H1 (cell line): ENCODE measurements at regions not wholly inside any gene's neighbourhood (a gene's known extent, or its start where the extent isn't known, plus 50 kb on each side); places are given as distances from the start of the nearest gene placed in this dataset.

Experiments
- CTCF ChIA-PET: fragments of 300-600 bp; sonication (Branson Sonifier 250); formaldehyde crosslinking; loops from one replicate; lab custom pipeline; 2021; ENCODE audit not compliant: partially characterized antibody; lab: Charles Lee
- POLR2A ChIA-PET: fragments of 300-600 bp; sonication (Branson Sonifier 250); formaldehyde crosslinking; loops from one replicate; lab custom pipeline; 2021; ENCODE audit warnings: inconsistent platforms; ENCODE audit not compliant: partially characterized antibody; lab: Charles Lee
- DNase-seq, 2 experiments: peaks; one replicate each; pipeline versions ENCODE4 v3.0.0 to v3.0.0-alpha.2; 2010 to 2022; ENCODE audit warnings: low spot score in 2 of 2, low read depth in 1 of 2, mixed read lengths in 1 of 2
- FAIRE-seq: peaks from 2 replicates; lab custom pipeline; 2011; peaks lifted over from hg19 to GRCh38; lab: Jason Lieb, UNC
- H2AFZ ChIP-seq: 2 replicates; pipeline ENCODE4 v1.8.1; 2012; ENCODE audit warnings: low read length, inconsistent platforms
- H2AK5ac ChIP-seq: 2 replicates; pipeline ENCODE4 v1.6.1; 2013; ENCODE audit warnings: low read depth, low read length
- H2BK120ac ChIP-seq: replicated peaks from 2 replicates; pipeline ENCODE3; 2013; ENCODE audit warnings: low read depth, low read length, inconsistent platforms
- H2BK12ac ChIP-seq: 2 replicates; pipeline ENCODE4 v1.6.1; 2013; ENCODE audit warnings: low read depth, low read length
- H2BK15ac ChIP-seq: 2 replicates; pipeline ENCODE4 v1.6.1; 2013; ENCODE audit warnings: low read length
- H2BK20ac ChIP-seq: 2 replicates; pipeline ENCODE4 v1.6.1; 2013; ENCODE audit warnings: low read length
- H2BK5ac ChIP-seq: 2 replicates; pipeline ENCODE4 v1.6.1; 2013; ENCODE audit warnings: low read depth, low read length
- H3K14ac ChIP-seq: 2 replicates; pipeline ENCODE4 v1.6.1; 2013; ENCODE audit warnings: inconsistent platforms; ENCODE audit not compliant: insufficient read length
- H3K18ac ChIP-seq: 2 replicates; pipeline ENCODE4 v1.6.1; 2013; ENCODE audit warnings: low read length; ENCODE audit errors: extremely low read depth
- H3K23ac ChIP-seq: 2 replicates; pipeline ENCODE4 v1.6.1; 2013; ENCODE audit warnings: inconsistent platforms; ENCODE audit not compliant: insufficient read length
- H3K23me2 ChIP-seq: 2 replicates; pipeline ENCODE4 v1.6.1; 2013; ENCODE audit warnings: low read depth, low read length
- H3K27ac ChIP-seq: 2 replicates; pipeline ENCODE4 v1.6.1; 2011; ENCODE audit warnings: low read depth, low read length, inconsistent platforms
- H3K27me3 ChIP-seq, 4 experiments: replicated peaks in 1 of 4; 1 replicate in 1 of 4; 2 replicates in 3 of 4; pipeline versions ENCODE4 v1.6.1 to v1.8.1; 2011 to 2013; ENCODE audit warnings: low read length in 3 of 4, mild to moderate bottlenecking in 3 of 4, inconsistent platforms in 2 of 4, mixed read lengths in 2 of 4, moderate library complexity in 1 of 4; ENCODE audit not compliant: control insufficient read depth in 3 of 4, insufficient read depth in 3 of 4; ENCODE audit errors: extremely low read depth in 1 of 4
- H3K36me3 ChIP-seq, 4 experiments: 2 replicates each; pipeline versions ENCODE4 v1.6.1 to v1.8.1; 2011 to 2013; ENCODE audit warnings: mild to moderate bottlenecking in 4 of 4, low read length in 3 of 4, moderate library complexity in 2 of 4, control low read depth in 1 of 4, inconsistent platforms in 1 of 4; ENCODE audit not compliant: insufficient read depth in 4 of 4, control insufficient read depth in 2 of 4
- H3K4ac ChIP-seq: replicated peaks from 2 replicates; pipeline ENCODE3; 2013; ENCODE audit warnings: low read length, low read depth, mixed read lengths, inconsistent platforms; ENCODE audit not compliant: insufficient read length
- H3K4me1 ChIP-seq, 4 experiments: replicated peaks in 1 of 4; 1 replicate in 1 of 4; 2 replicates in 3 of 4; pipeline versions ENCODE4 v1.6.1 to v1.8.1; 2011 to 2013; ENCODE audit warnings: low read length in 3 of 4, inconsistent platforms in 2 of 4, mixed read lengths in 1 of 4; ENCODE audit not compliant: insufficient read depth in 4 of 4, control insufficient read depth in 3 of 4
- H3K4me2 ChIP-seq, 2 experiments: 2 replicates each; pipeline versions ENCODE4 v1.6.1 to v1.8.1; 2011 to 2013; ENCODE audit warnings: low read depth in 2 of 2, low read length in 2 of 2, control low read depth in 1 of 2, inconsistent platforms in 1 of 2, mild to moderate bottlenecking in 1 of 2; ENCODE audit not compliant: insufficient read depth in 1 of 2
- H3K4me3 ChIP-seq, 4 experiments: fragments of 200-600, 300-600 bp in 1 of 4; sonication (generic), shearing (Covaris generic), sonication (Bioruptor Twin) in 1 of 4; 2 replicates each; pipeline versions ENCODE4 v1.5.1 to v1.8.1; 2011 to 2016; ENCODE audit warnings: low read length in 4 of 4, low read depth in 3 of 4, control low read depth in 2 of 4, inconsistent platforms in 2 of 4, mild to moderate bottlenecking in 2 of 4, mixed read lengths in 1 of 4, moderate library complexity in 1 of 4; ENCODE audit not compliant: insufficient read depth in 2 of 4; ENCODE audit errors: extremely low read depth in 1 of 4
- H3K56ac ChIP-seq: replicated peaks from 2 replicates; pipeline ENCODE3; 2013; ENCODE audit warnings: low read depth, mild to moderate bottlenecking, mixed read lengths, low read length, inconsistent platforms; ENCODE audit not compliant: insufficient read length
- H3K79me1 ChIP-seq: 2 replicates; pipeline ENCODE4 v1.6.1; 2013; ENCODE audit warnings: low read depth, low read length, control low read depth
- H3K79me2 ChIP-seq, 2 experiments: 2 replicates each; pipeline versions ENCODE4 v1.6.1 to v1.8.1; 2012 to 2013; ENCODE audit warnings: low read length in 2 of 2, mild to moderate bottlenecking in 2 of 2, inconsistent platforms in 1 of 2; ENCODE audit not compliant: insufficient read depth in 2 of 2, control insufficient read depth in 1 of 2
- H3K9ac ChIP-seq, 4 experiments: replicated peaks in 1 of 4; 1 replicate in 1 of 4; 2 replicates in 3 of 4; pipeline versions ENCODE4 v1.6.1 to v1.8.1; 2011 to 2013; ENCODE audit warnings: low read depth in 3 of 4, low read length in 3 of 4, control low read depth in 2 of 4, mild to moderate bottlenecking in 2 of 4, moderate library complexity in 2 of 4, inconsistent platforms in 1 of 4; ENCODE audit errors: extremely low read depth in 1 of 4
- H3K9me3 ChIP-seq, 2 experiments: 2 replicates each; pipeline versions ENCODE4 v1.6.1 to v1.8.1; 2012 to 2013; ENCODE audit warnings: mild to moderate bottlenecking in 2 of 2, moderate library complexity in 2 of 2, control low read depth in 1 of 2, inconsistent platforms in 1 of 2, low read depth in 1 of 2, low read length in 1 of 2, mixed read lengths in 1 of 2; ENCODE audit not compliant: insufficient read depth in 2 of 2
- H4K20me1 ChIP-seq, 2 experiments: replicated peaks in 1 of 2; 2 replicates each; pipeline versions ENCODE3 to v1.8.1; 2011 to 2013; ENCODE audit warnings: inconsistent platforms in 2 of 2, low read length in 2 of 2, mild to moderate bottlenecking in 1 of 2; ENCODE audit not compliant: insufficient read depth in 2 of 2, control insufficient read depth in 1 of 2
- H4K5ac ChIP-seq: 2 replicates; pipeline ENCODE4 v1.6.1; 2013; ENCODE audit warnings: low read length, low read depth, mixed read lengths, inconsistent platforms; ENCODE audit not compliant: insufficient read length
- H4K8ac ChIP-seq: 2 replicates; pipeline ENCODE4 v1.8.0; 2013; ENCODE audit warnings: mild to moderate bottlenecking, moderate library complexity, low read length, inconsistent platforms; ENCODE audit not compliant: insufficient read depth; ENCODE audit errors: extremely low read depth
- H4K91ac ChIP-seq: replicated peaks from 2 replicates; pipeline ENCODE3; 2013; ENCODE audit warnings: low read length, mixed read lengths, inconsistent platforms; ENCODE audit not compliant: insufficient read length
- BCL11A ChIP-seq, 2 experiments: IDR thresholded peaks; one replicate each; pipeline ENCODE4 v1.6.1; 2011; ENCODE audit warnings: low read depth in 2 of 2, low read length in 2 of 2, mild to moderate bottlenecking in 2 of 2
- CTBP2 ChIP-seq: IDR thresholded peaks from 2 replicates; pipeline ENCODE4 v1.7.0; 2011; ENCODE audit warnings: borderline replicate concordance, mild to moderate bottlenecking, moderate library complexity, mixed read lengths, low read length; ENCODE audit not compliant: insufficient read depth, insufficient read length
- HDAC6 ChIP-seq: IDR thresholded peaks from one replicate; pipeline ENCODE4 v1.7.1; 2012; ENCODE audit warnings: low read depth, mild to moderate bottlenecking, inconsistent platforms, low read length, moderate library complexity
- PHF8 ChIP-seq: fragments of 200-600 bp; sonication (generic); conservative IDR thresholded peaks from 2 replicates; pipeline ENCODE4 v1.7.1; 2012; ENCODE audit warnings: low read depth, mild to moderate bottlenecking, inconsistent platforms, low read length, moderate library complexity
- SIX5 ChIP-seq: IDR thresholded peaks from 2 replicates; pipeline ENCODE4 v1.6.1; 2011; ENCODE audit warnings: mild to moderate bottlenecking, low read depth, low read length
- TAF1 ChIP-seq: IDR thresholded peaks from 2 replicates; pipeline ENCODE4 v1.6.1; 2011; ENCODE audit warnings: mild to moderate bottlenecking, low read depth, low read length
- WGBS, 2 experiments: shearing (Covaris generic) in 1 of 2; methylation state at CpG; one replicate each; pipeline versions ENCODE4 v1.1.6 to v1.1.7; 2013 to 2015; ENCODE audit warnings: low lambda C conversion rate in 2 of 2, mixed read lengths in 2 of 2, inconsistent platforms in 1 of 2, low coverage in 1 of 2, missing lambda C conversion rate in 1 of 2; ENCODE audit not compliant: insufficient replicate concordance in 2 of 2, insufficient coverage in 1 of 2, insufficient read length in 1 of 2; ENCODE audit errors: extremely low coverage in 1 of 2, missing lambda C conversion rate in 1 of 2; 5-methylcytosine and 5-hydroxymethylcytosine counted together

GRCh38 chr9:115437418-115437817 is 319.5 kb upstream of the TNC start:
- H2BK15ac ChIP-seq = no peak overlapping the region
- no peak overlapping the region for H2BK12ac ChIP-seq
- no peaks in the 10 kb centered on the region for H4K20me1 ChIP-seq
- H3K4me1 ChIP-seq = no peaks in the 10 kb centered on the region
- no peaks in the 10 kb centered on the region for H3K79me2 ChIP-seq
- H2BK120ac ChIP-seq = no peak overlapping the region
- H3K18ac ChIP-seq = no peak overlapping the region
- no peak overlapping the region for H2AK5ac ChIP-seq
- no peak overlapping the region for H3K56ac ChIP-seq
- H3K23me2 ChIP-seq = no peaks in the 10 kb centered on the region; the same call in 1 of the 2 replicates
- POLR2A ChIA-PET = interaction anchor here (2.2 kb wide), 1 partner anchor 35 kb away, joined by 5 read pairs; no protein-coding TSS in a partner anchor
- DNase-seq (no peak), FAIRE-seq (no peak)
- no peaks in the 10 kb centered on the region for H3K79me1 ChIP-seq
- H3K27ac ChIP-seq = no peak overlapping the region
- no peak overlapping the region for H2BK20ac ChIP-seq
- H3K9ac ChIP-seq = no peak overlapping the region
- H4K8ac ChIP-seq = no peak overlapping the region
- WGBS, 2 experiments = 98% methylated on average over 2 of the region's 2 CpGs; no CpG with 5 or more reads in 1 of the 2 experiments
- H4K91ac ChIP-seq = no peak overlapping the region
- H3K4me2 ChIP-seq = no peak overlapping the region
- H3K4me3 ChIP-seq = no peak overlapping the region
- no peak overlapping the region for H3K4ac ChIP-seq
- no peak overlapping the region for H2AFZ ChIP-seq
- CTCF ChIA-PET = no interaction called here
- H2BK5ac ChIP-seq = no peak overlapping the region
- H3K23ac ChIP-seq = no peak overlapping the region
- no peak overlapping the region for H3K14ac ChIP-seq
- no peaks in the 10 kb centered on the region for H3K36me3 ChIP-seq
- H4K5ac ChIP-seq = no peak overlapping the region
- H3K9me3 ChIP-seq = no peaks in the 10 kb centered on the region
- TF ChIP-seq BCL11A (IDR thresholded peaks at IDR 0.05; ENCODE audit: low read depth in 2 of 2, low read length in 2 of 2) (no peak), TAF1 (no peak), SIX5 (no peak), PHF8 (no peak), CTBP2 (no peak), HDAC6 (no peak)
- no peaks in the 10 kb centered on the region for H3K27me3 ChIP-seq
